OCI-LY7 (cell line): ENCODE measurements at regions not wholly inside any gene's neighbourhood (a gene's known extent, or its start where the extent isn't known, plus 50 kb on each side); places are given as distances from the start of the nearest gene placed in this dataset.

Experiments
- CTCF ChIP-seq: fragments of 200-600 bp; sonication (generic); conservative IDR thresholded peaks from 2 replicates; pipeline ENCODE4 v1.5.1; 2014; ENCODE audit warnings: mild to moderate bottlenecking, antibody characterized with exemption, low read length, moderate library complexity, mixed read lengths
- EZH2phosphoT487 ChIP-seq: fragments of 200-600 bp; sonication (generic); IDR thresholded peaks from 2 replicates; pipeline ENCODE4 v1.6.1; 2018; ENCODE audit warnings: low read depth, borderline replicate concordance, mild to moderate bottlenecking, mixed run types, antibody characterized with exemption, low read length, moderate library complexity, mixed read lengths

GRCh38 chr12:84696908-84697540 is 215.6 kb downstream of the SLC6A15 start:
- TF ChIP-seq CTCF, result no peak
- no peak for TF ChIP-seq EZH2phosphoT487
